Neural crest cell (in vitro differentiated cells): ENCODE measurements at regions not wholly inside any gene's neighbourhood (a gene's known extent, or its start where the extent isn't known, plus 50 kb on each side); places are given as distances from the start of the nearest gene placed in this dataset.

ENCODE experiments used
- DNase-seq: peaks from one replicate; pipeline ENCODE4 v3.0.0; 2021; ENCODE audit warnings: low read depth, mixed read lengths, low spot score
- H3K27ac Mint-ChIP-seq: one replicate; pipeline ENCODE4 v1.8.0; 2021; ENCODE audit warnings: mild to moderate bottlenecking, mixed read lengths; ENCODE audit not compliant: unreplicated experiment
- H3K27me3 Mint-ChIP-seq: 2 replicates; pipeline ENCODE4 v1.8.0; 2021; ENCODE audit warnings: low read depth, mild to moderate bottlenecking, mixed read lengths
- H3K36me3 Mint-ChIP-seq: 2 replicates; pipeline ENCODE4 v1.8.0; 2021; ENCODE audit warnings: low read depth, mild to moderate bottlenecking, mixed read lengths
- H3K4me1 Mint-ChIP-seq: 2 replicates; pipeline ENCODE4 v1.8.0; 2021; ENCODE audit warnings: mixed read lengths
- H3K4me3 Mint-ChIP-seq: one replicate; pipeline ENCODE4 v1.8.0; 2021; ENCODE audit warnings: mild to moderate bottlenecking, mixed read lengths
- H3K9me3 Mint-ChIP-seq: 2 replicates; pipeline ENCODE4 v1.8.0; 2021; ENCODE audit warnings: mixed read lengths
- CTCF ChIP-seq: fragments of 200-600 bp; sonication (generic); conservative IDR thresholded peaks from 2 replicates; pipeline ENCODE4 v1.5.0; 2021; ENCODE audit warnings: antibody characterized with exemption, mild to moderate bottlenecking

GRCh38 chr15:23854912-23855659 is 168.0 kb upstream of the NDN start:
- H3K9me3 Mint-ChIP-seq, result no peaks in the 10 kb centered on the region
- H3K27me3 Mint-ChIP-seq, result no peaks in the 10 kb centered on the region
- DNase-seq, result no peak
- H3K36me3 Mint-ChIP-seq, result peaks cover 3% of the 10 kb centered on the region
- H3K4me3 Mint-ChIP-seq, result no peak overlapping the region
- peak overlapping the region; percentile 89 for H3K27ac Mint-ChIP-seq
- H3K4me1 Mint-ChIP-seq, result peaks cover 57% of the 10 kb centered on the region
- TF ChIP-seq CTCF, result no peak

- Mint-ChIP-seq H3K4me1 (peaks cover 66% of the 10 kb centered on the region), H3K27me3 (no peaks in the 10 kb centered on the region), H3K4me3 (no peak overlapping the region), H3K9me3 (no peaks in the 10 kb centered on the region), H3K36me3 (peaks cover 1% of the 10 kb centered on the region), H3K27ac (no peak overlapping the region)
- no peak for DNase-seq
- TF ChIP-seq CTCF, result no peak
Observed at GRCh38 chr15:23855947-23856346, 168.8 kb upstream of the NDN start.

DNA sequence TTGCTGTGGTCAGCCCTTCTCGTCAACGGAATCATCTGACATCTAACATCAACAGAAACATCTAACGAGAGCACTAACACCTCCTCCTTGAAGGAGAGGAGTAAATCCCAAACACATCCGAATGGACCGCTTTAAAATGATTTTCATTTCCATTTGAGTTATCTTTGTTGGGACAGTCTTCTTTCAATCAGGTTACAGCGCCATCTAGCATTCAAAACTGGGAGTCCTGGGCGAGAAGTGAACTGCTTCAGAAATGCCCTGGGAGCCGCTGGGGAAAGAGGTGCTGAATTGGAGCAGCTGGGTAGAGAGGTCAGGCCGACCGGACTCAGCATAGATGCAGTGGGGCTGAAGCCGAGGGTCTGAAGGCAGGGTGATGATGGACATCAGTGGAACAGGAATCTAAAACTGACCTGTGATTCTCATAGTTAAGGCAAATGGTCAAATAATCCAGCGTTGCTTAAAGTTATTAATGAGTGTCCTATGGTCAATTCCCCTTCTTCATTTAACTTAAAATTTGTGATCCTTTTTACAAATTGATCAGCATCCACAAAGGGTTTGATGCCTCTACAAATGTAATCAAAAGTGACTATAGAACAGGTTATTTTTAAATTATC is 170.0 kb upstream of the NDN start:
- peak; percentile 59 for DNase-seq
- no peaks in the 10 kb centered on the region for H3K27me3 Mint-ChIP-seq
- peak; percentile 70 for TF ChIP-seq CTCF
- peaks cover 73% of the 10 kb centered on the region for H3K4me1 Mint-ChIP-seq
- H3K4me3 Mint-ChIP-seq, result peak overlapping the region; percentile 42
- no peak overlapping the region for H3K27ac Mint-ChIP-seq
- no peaks in the 10 kb centered on the region for H3K36me3 Mint-ChIP-seq
- H3K9me3 Mint-ChIP-seq, result no peaks in the 10 kb centered on the region

- DNase-seq, result no peak
- H3K27me3 Mint-ChIP-seq, result no peaks in the 10 kb centered on the region
- no peaks in the 10 kb centered on the region for H3K36me3 Mint-ChIP-seq
- no peaks in the 10 kb centered on the region for H3K9me3 Mint-ChIP-seq
- no peak for TF ChIP-seq CTCF
- peaks cover 67% of the 10 kb centered on the region for H3K4me1 Mint-ChIP-seq
- peak overlapping the region; percentile 66 for H3K4me3 Mint-ChIP-seq
- H3K27ac Mint-ChIP-seq, result no peak overlapping the region
Observed at GRCh38 chr15:23859008-23859407, 171.9 kb upstream of the NDN start.

GRCh38 chr15:23860290-23861245 is 173.5 kb upstream of the NDN start:
- Mint-ChIP-seq H3K27ac (no peak overlapping the region), H3K36me3 (no peaks in the 10 kb centered on the region), H3K4me3 (peak overlapping the region; percentile 29), H3K4me1 (peaks cover 51% of the 10 kb centered on the region), H3K9me3 (no peaks in the 10 kb centered on the region), H3K27me3 (no peaks in the 10 kb centered on the region)
- no peak for TF ChIP-seq CTCF
- peak; percentile 47 for DNase-seq
